K562 (cell line): ENCODE measurements at regions not wholly inside any gene's neighbourhood (a gene's known extent, or its start where the extent isn't known, plus 50 kb on each side); places are given as distances from the start of the nearest gene placed in this dataset.
A peak's percentile ranks its signal among the peaks of the same experiment; 100 is the strongest.

Experiments
- CEBPG ChIP-seq, 3 experiments: fragments of 200-800 bp in 1 of 3; sonication (Bioruptor generic) in 1 of 3; sonication (generic) in 1 of 3; formaldehyde crosslinking in 1 of 3; IDR thresholded peaks in 2 of 3; conservative IDR thresholded peaks in 1 of 3; 2 replicates each; pipeline versions ENCODE4 v1.6.1 to v1.8.0; 2016 to 2022; ENCODE audit warnings: missing compliant biosample characterization in 2 of 3, missing genetic modification characterization in 2 of 3, mild to moderate bottlenecking in 1 of 3, missing genetic modification reagents in 1 of 3
- CHD7 ChIP-seq: fragments of 200-600 bp; sonication (generic); IDR thresholded peaks from one replicate; pipeline ENCODE4 v1.6.1; 2012; ENCODE audit warnings: mild to moderate bottlenecking, low read depth, low read length, inconsistent platforms
- ELF2 ChIP-seq: fragments of 250-450 bp; sonication (Bioruptor Pico); IDR thresholded peaks from 2 replicates; pipeline ENCODE4 v1.5.0; 2021; ENCODE audit warnings: mild to moderate bottlenecking
- ETV6 ChIP-seq, 3 experiments: fragments of 150-350 bp in 1 of 3; sonication (generic) in 1 of 3; formaldehyde crosslinking in 1 of 3; IDR thresholded peaks; 2 replicates each; pipeline versions ENCODE4 v1.6.1 to v1.8.0; 2014 to 2022; ENCODE audit warnings: borderline replicate concordance in 2 of 3, low read depth in 2 of 3, antibody characterized with exemption in 1 of 3, low read length in 1 of 3, mild to moderate bottlenecking in 1 of 3, missing genetic modification reagents in 1 of 3
- FOXO4 ChIP-seq: fragments of 450-650 bp; formaldehyde crosslinking; IDR thresholded peaks from 2 replicates; pipeline ENCODE4 v1.4.0; 2020; ENCODE audit warnings: mild to moderate bottlenecking, moderate library complexity
- GABPB1 ChIP-seq: sonication (generic); formaldehyde crosslinking; IDR thresholded peaks from 2 replicates; pipeline ENCODE4 v1.8.0; 2022; ENCODE audit warnings: mild to moderate bottlenecking, missing genetic modification reagents
- KDM1A ChIP-seq, 2 experiments: fragments of 450-650 bp; IDR thresholded peaks; 2 replicates each; pipeline ENCODE4 v1.6.1; 2016; ENCODE audit warnings: mild to moderate bottlenecking in 2 of 2
- L3MBTL2 ChIP-seq: fragments of 450-650 bp; IDR thresholded peaks from 2 replicates; pipeline ENCODE4 v1.6.1; 2016; ENCODE audit warnings: mild to moderate bottlenecking, moderate library complexity
- MEF2A ChIP-seq: IDR thresholded peaks from 2 replicates; pipeline ENCODE4 v1.6.1; 2011; ENCODE audit warnings: low read depth, mild to moderate bottlenecking, low read length, moderate library complexity; ENCODE audit not compliant: control insufficient read depth
- ZNF217 ChIP-seq: sonication (generic); formaldehyde crosslinking; IDR thresholded peaks from 2 replicates; pipeline ENCODE4 v1.8.0; 2022; ENCODE audit warnings: mild to moderate bottlenecking, missing genetic modification reagents
- TF ChIP-seq, protein P1 (sequence below): fragments of 450-650 bp; formaldehyde crosslinking; conservative IDR thresholded peaks from 2 replicates; pipeline ENCODE4 v1.4.0; 2022; ENCODE audit warnings: mild to moderate bottlenecking, missing genetic modification characterization
- TF ChIP-seq, protein P2 (sequence below): fragments of 250-450 bp; sonication (Bioruptor Pico); IDR thresholded peaks from 2 replicates; pipeline ENCODE4 v1.8.0; 2022; ENCODE audit warnings: moderate library complexity, mild to moderate bottlenecking, inconsistent platforms

DNA sequence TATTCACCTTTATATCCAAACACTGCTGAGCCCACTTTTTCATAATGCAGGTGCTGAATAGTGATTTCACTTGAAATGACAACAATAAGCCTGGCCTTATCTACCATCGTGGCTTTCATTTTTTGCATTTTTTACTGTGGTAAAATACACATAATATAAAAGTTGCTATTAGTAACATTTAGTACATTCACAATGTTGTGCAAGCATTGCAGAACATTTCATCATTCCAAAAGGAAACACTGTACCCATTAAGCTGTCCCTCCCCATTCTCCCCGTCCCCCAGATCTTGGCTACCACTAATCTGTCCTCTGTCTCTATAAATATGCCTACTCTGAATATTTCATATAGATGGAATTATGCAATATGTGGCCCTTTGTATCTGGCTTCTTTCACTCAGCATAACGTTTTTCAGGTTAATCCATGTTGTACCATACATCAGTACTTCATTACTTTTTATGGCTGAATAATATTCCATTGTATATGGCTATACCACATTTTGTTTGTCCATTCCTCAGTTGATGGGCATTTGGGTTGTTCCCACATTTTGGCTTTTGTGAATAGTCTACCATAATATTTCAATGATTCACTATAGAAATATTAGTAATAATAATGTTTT lies 68.5 kb upstream of the ARID5B start (continued):
- TF ChIP-seq CHD7 = no peak
- TF ChIP-seq ZNF217 (CRISPR knock-in tag) = no peak
- TF ChIP-seq MEF2A = no peak
- peak; percentile 80 for TF ChIP-seq CEBPG (CRISPR knock-in tag; IDR thresholded peaks at IDR 0.05)
- TF ChIP-seq CEBPG (tag; conservative IDR thresholded peaks at IDR 0.05 in 1 of 2, IDR thresholded peaks at IDR 0.05 in 1 of 2) = peak; percentile 86 to 89
- TF ChIP-seq L3MBTL2 = no peak
- TF ChIP-seq GABPB1 = no peak
- peak in 1 of 2 experiments; percentile 39; a peak in 2 of 4 replicates for TF ChIP-seq KDM1A (IDR thresholded peaks at IDR 0.05)
- no peak for TF ChIP-seq ETV6 (IDR thresholded peaks at IDR 0.05; ENCODE audit: borderline replicate concordance in 1 of 2, low read depth in 2 of 2, low read length in 1 of 2)
- no peak for TF ChIP-seq ETV6 (CRISPR knock-in tag; IDR thresholded peaks at IDR 0.05; ENCODE audit: borderline replicate concordance)
- TF ChIP-seq, protein P1, sequence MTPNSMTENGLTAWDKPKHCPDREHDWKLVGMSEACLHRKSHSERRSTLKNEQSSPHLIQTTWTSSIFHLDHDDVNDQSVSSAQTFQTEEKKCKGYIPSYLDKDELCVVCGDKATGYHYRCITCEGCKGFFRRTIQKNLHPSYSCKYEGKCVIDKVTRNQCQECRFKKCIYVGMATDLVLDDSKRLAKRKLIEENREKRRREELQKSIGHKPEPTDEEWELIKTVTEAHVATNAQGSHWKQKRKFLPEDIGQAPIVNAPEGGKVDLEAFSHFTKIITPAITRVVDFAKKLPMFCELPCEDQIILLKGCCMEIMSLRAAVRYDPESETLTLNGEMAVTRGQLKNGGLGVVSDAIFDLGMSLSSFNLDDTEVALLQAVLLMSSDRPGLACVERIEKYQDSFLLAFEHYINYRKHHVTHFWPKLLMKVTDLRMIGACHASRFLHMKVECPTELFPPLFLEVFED (CRISPR knock-in tag) = no peak
- no peak for TF ChIP-seq ELF2
- TF ChIP-seq, protein P2, sequence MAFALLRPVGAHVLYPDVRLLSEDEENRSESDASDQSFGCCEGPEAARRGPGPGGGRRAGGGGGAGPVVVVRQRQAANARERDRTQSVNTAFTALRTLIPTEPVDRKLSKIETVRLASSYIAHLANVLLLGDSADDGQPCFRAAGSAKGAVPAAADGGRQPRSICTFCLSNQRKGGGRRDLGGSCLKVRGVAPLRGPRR (CRISPR knock-in tag) = no peak
- no peak for TF ChIP-seq FOXO4 (CRISPR knock-in tag)
